ENCODE measurements at regions not wholly inside any gene's neighbourhood (a gene's known extent, or its start where the extent isn't known, plus 50 kb on each side); places are given as distances from the start of the nearest gene placed in this dataset.
"Not testable (repeated sequence)": the region's sequence is repeated elsewhere in the genome, so short reads cannot be mapped to it uniquely, and the experiment has no call there.

DNA sequence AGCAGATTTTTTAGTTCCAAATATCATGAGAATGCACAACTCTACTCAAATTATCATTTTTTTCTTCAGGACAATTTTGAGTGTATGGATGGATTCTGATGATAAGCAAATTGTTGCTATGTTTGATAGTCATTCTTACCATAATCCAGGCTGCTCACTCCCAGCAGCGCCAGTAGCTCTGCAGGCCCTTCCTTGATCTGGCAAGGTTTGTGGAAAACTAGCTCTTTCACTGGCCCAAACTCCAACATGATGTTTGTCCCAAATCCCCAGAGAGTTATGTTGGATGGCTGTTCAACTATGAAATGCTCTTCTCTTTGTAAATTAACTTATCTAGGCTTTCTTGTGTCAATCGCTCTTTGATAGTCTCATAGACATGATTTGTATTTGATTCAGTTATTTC, 933.7 kb downstream of the DNAJB9 start:
- DNase-seq = no peak

GRCh38 chr7:109522585-109522984, 952.9 kb downstream of the DNAJB9 start:
- no peak for DNase-seq

- DNase-seq = no peak
These were observed 958.2 kb downstream of the DNAJB9 start for GRCh38 chr7:109527833-109528232.

DNA sequence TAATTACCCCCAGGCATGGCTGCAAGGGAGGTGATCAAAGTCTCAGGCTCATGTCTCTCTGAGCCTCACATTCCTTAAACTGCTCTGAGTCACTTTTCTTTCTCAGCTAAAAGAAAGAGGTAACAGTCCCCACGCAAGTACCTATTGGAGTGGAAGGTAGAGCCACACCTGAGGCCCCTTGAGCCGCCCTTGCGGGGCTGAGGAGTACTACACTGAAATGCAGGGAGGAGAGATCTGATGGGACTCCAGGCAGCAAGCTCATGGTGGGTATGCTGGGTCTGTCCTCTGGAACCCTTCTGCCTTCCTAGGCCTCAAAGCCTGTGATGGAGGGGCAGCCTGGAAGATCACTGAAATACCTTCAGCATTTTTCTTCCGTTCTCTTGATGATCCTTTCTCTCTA, 960.0 kb downstream of the DNAJB9 start:
- no peak for DNase-seq

- DNase-seq = no peak
These were observed 962.8 kb downstream of the DNAJB9 start for GRCh38 chr7:109532262-109532992.

DNA sequence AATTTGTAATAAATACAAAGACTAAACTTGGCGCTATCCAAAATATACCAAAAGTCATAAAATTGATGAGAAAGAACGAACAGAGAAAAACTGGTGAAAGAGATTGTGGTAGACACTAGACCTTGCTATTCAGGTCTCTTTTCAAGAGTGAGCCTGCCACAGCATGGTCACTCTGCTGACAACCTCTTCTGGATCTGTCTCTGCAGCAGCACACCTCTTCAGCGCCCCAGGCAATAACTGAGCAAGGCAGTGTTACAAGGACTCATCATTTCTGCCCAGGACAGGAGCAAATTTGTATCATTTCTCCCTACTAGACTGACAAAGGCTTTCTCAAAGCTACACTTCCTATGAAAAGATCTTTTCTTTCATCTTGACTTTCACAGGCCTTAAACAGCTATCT, 976.0 kb downstream of the DNAJB9 start:
- DNase-seq = no peak

GRCh38 chr7:109549471-109550193, 980.0 kb downstream of the DNAJB9 start:
- no peak for DNase-seq

GRCh38 chr7:109552017-109552416, 982.3 kb downstream of the DNAJB9 start:
- DNase-seq = no peak

DNA sequence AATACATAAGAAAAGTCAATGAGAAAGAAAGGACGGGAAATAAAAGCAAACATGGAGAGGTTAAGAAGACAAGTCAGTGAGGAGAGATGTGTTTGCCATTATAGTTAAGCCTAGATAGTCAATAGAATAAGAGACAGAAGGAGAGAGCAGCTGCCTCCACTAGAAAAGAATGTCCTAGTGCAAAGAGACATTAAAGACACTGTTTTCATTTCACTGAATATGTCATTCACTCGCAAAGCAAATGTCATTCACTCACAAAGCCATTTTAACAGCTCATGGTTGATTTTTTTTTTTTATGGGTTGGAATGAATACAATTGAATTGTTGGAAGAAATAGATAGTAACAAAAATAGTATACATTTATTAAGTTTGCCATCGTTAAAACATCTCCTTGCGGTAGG, 1007.6 kb downstream of the DNAJB9 start:
- no peak for DNase-seq

GRCh38 chr7:109579901-109580300, 1010.2 kb downstream of the DNAJB9 start:
- DNase-seq = no peak

DNA sequence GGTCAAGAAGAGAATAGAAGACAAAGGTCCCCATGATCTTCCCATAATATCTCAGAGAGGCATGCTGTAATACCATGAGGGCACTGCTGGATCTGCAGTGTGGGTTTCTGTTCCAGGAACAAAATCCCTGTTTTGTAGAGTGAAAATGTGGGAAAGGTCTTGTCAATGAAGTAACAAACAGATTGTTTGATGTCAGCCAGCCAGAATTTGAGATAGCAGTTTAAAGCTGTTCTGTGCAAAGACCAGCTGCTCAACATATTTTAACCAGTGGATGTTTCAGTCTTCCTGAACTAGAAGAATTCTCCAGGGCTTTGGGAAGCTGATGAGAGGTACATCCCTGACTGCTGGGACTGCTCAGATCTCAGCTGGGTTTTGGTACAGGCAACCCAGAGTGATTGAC, 1012.5 kb downstream of the DNAJB9 start:
- no peak for DNase-seq

GRCh38 chr7:109596948-109597347, 1027.3 kb downstream of the DNAJB9 start:
- not testable (repeated sequence) for DNase-seq

DNA sequence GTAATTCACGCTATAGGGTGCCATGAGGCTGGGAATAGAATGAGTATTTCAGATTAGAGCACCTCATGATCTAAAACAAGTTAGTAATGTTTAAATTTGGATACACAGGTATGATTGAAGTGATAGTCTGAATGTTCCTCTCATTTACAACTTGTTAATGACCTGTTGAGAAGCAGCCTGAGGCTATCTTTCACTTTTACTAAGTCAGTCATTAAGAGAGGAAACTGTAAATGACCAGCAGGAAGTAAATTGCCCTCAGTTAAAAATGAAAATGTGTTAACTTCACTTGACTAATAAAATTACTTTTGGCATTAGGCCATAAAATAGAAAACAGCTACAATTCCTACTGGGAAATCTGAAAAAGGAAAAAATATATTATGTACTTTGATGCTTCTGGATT, 1042.0 kb downstream of the DNAJB9 start:
- DNase-seq = no peak

DNA sequence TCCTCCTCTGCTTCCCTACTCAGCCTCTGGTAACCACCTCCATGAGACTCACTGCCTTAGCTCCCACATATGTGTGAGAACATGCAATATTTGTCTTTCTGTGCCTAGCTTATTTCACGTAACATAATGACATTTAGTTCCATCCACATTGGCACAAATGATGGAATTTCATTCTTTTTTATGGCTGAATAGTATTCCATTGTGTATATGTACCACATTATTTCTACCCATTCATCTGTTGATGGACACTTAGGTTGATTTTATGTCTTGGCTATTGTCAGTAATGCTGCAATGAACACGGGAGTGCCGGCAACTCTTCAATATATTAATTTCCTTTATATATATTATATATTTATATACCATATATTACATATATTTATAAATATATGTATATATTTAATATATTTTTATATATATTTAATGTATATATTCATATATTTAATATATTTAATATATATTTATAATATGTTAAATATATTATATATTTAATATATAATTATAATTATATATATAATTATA, 1046.9 kb downstream of the DNAJB9 start:
- no peak for DNase-seq

GRCh38 chr7:109622320-109622719, 1052.6 kb downstream of the DNAJB9 start:
- DNase-seq = no peak

DNA sequence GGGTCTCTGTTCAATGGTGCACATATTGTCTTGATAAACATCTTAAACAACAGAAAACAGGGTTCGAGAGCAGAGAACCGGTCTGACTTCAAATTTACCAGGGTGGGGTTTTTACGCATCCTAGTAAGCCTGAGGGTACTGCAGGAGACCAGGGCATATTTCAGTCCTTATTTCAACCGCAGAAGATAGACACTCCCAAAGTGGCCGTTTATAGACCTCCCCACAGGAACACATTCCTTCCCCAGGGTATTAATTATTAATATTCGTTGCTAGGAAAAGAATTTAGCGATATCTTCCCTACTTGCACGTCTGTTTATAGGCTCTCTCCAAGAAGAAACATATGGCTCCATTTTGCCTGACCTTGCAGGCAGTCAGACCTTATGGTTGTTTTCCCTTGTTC, 1063.2 kb downstream of the DNAJB9 start:
- not testable (repeated sequence) for DNase-seq

- DNase-seq = no peak
These were observed 1065.7 kb downstream of the DNAJB9 start for GRCh38 chr7:109635374-109635773.

DNA sequence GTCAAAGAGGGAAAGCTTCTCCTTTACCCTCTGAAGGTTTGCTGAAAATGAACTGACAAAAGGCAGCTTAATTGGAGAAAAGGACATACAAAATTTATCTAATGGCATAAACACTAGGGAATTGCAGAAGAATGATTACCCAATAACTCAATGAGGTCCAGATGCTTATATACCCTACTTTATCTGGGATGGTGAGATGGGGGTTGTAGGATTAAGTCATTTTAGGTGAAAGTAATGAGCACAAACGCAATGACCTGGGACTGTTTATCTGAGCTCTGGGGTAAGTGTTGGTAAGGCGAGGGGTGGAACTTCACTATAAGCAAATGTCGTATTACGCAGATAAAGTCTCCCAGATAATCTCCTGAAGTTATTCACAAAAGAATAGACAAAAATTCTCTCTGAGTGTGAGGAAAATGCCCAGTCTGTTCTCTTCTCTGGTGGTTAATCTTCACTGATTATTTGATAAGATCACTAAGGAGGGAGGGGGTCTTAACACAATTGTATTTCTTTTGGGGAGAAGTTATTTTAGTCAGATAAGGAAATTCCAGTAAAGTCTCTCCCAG, 1067.8 kb downstream of the DNAJB9 start:
- no peak for DNase-seq

GRCh38 chr7:109638321-109638720, 1068.6 kb downstream of the DNAJB9 start:
- DNase-seq = no peak

GRCh38 chr7:109639561-109639960, 1069.9 kb downstream of the DNAJB9 start:
- DNase-seq = no peak

DNA sequence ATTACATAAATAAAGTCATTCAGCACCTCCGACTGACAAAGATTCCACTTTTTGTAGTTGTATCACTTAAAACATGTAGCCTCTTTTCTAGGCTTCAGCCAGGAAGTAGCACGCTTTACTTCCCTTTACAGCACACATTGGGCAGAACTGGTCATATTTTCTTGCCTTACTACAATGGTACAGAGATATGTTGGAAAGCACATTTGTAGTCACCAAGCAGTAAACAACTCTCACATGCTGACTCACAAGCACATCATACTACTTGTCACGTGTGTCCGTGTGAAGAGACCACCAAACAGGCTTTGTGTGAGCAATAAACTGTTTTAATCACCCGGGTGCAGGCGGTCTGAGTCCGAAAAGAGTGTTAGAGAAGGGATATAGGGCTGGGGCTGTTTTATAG, 1071.8 kb downstream of the DNAJB9 start:
- DNase-seq = no peak

DNA sequence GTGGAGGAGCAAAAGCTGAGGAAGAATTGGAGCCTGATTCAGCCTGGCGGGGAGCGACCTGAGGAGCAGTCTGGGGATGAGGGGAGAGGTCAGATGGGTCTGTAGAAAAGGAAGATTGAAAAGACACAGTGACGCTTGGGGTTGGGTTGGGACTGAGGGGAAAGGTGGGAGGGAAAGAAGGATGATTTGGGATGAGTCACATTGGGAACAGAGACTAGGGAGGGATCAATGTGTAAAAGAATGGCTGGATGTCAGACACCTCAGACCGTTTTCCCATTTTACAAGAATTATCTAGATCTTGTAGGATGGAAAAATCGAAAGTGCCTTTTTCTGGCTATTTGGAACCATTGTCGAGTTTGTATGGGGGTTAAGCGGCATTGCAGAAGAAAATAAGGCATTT, 1076.5 kb downstream of the DNAJB9 start:
- no peak for DNase-seq

- not testable (repeated sequence) for DNase-seq
These were observed 1076.9 kb downstream of the DNAJB9 start for GRCh38 chr7:109646594-109646993.

DNA sequence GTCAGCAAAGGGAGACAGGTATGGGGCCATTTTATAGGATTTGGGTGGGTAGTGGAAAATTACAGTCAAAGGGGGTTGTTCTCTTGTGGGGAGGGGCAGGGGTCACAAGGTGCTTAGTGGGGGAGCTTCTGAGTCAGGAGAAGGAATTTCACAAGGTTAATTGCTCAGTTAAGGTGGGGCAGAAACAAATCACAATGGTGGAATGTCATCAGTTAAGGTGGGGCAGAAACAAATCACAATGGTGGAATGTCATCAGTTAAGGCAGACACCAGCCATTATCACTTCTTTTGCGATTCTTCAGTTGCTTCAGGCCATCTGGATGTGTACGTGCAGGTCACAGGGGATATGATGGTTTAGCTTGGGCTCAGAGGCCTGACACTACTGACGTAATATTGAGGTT, 1077.6 kb downstream of the DNAJB9 start:
- DNase-seq = not testable (repeated sequence)
